SU-DHL-6 (cell line): ENCODE measurements at regions not wholly inside any gene's neighbourhood (a gene's known extent, or its start where the extent isn't known, plus 50 kb on each side); places are given as distances from the start of the nearest gene placed in this dataset.

Experiments used
- CTCF ChIP-seq: fragments of 200-600 bp; sonication (generic); IDR thresholded peaks from one replicate; pipeline ENCODE4 v1.5.1; 2017; ENCODE audit warnings: antibody characterized with exemption, mild to moderate bottlenecking, low read length, moderate library complexity; ENCODE audit not compliant: insufficient read depth, poor library complexity, severe bottlenecking
- EZH2phosphoT487 ChIP-seq: fragments of 200-600 bp; sonication (generic), shearing (Covaris generic); conservative IDR thresholded peaks from 2 replicates; pipeline ENCODE4 v1.6.1; 2018; ENCODE audit warnings: mild to moderate bottlenecking, antibody characterized with exemption, low read length, moderate library complexity, mixed read lengths

DNA sequence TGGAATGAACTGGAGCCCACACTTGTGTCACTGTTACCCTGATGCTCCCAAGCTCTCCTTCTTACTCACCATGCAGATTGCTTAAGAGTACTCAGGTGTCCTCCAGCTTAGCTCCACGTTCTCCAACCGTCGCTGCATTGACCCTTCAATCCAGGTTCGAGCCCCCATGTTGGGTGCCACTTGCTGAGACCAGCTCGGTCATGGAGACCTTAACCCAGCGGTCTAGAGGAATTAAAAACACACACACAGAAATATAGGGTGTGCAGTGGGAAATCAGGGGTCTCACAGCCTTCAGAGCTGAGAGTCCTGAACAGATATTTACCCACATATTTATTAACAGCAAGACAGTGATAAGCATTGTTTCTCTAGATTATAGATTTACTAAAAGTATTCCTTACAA, 229.1 kb upstream of the APCDD1 start:
- no peak for TF ChIP-seq CTCF
- TF ChIP-seq EZH2phosphoT487: no peak
